HEK293 (cell line): ENCODE measurements at regions not wholly inside any gene's neighbourhood (a gene's known extent, or its start where the extent isn't known, plus 50 kb on each side); places are given as distances from the start of the nearest gene placed in this dataset.

Experiments used
- CTCF ChIA-PET: fragments of 350-600 bp; formaldehyde crosslinking; extraction: SDS; loops from one replicate; lab custom pipeline; 2021; ENCODE audit warnings: antibody characterized with exemption; lab: Yijun Ruan, JAX
- POLR2A ChIA-PET: fragments of 300-600 bp; formaldehyde crosslinking; extraction: SDS; loops from one replicate; lab custom pipeline; 2020; ENCODE audit warnings: antibody characterized with exemption, inconsistent platforms; lab: Yijun Ruan, JAX
- H3K27ac ChIP-seq: fragments of 200-500 bp; sonication (Bioruptor generic); 2 replicates; pipeline ENCODE4 v1.5.1; 2014; ENCODE audit warnings: low read depth, low read length, control low read depth, inconsistent platforms; ENCODE audit errors: extremely low read depth
- H3K36me3 ChIP-seq, 2 experiments: fragments of 200-500 bp in 1 of 2; sonication (Bioruptor generic) in 1 of 2; 1 replicate in 1 of 2; 2 replicates in 1 of 2; pipeline ENCODE4 v1.5.1; 2014 to 2017; ENCODE audit warnings: inconsistent platforms in 2 of 2, low read length in 2 of 2; ENCODE audit not compliant: control insufficient read depth in 2 of 2, insufficient read depth in 1 of 2
- H3K4me1 ChIP-seq: fragments of 200-500 bp; sonication (Bioruptor generic); 2 replicates; pipeline ENCODE4 v1.5.1; 2014; ENCODE audit warnings: mild to moderate bottlenecking, low read length, inconsistent platforms; ENCODE audit not compliant: control insufficient read depth, insufficient read depth
- H3K4me3 ChIP-seq: 2 replicates; pipeline ENCODE4 v1.5.1; 2011; ENCODE audit warnings: low read depth, mild to moderate bottlenecking, control low read depth, low read length, moderate library complexity
- H3K9me3 ChIP-seq: fragments of 200-500 bp; sonication (Bioruptor generic); 2 replicates; pipeline ENCODE4 v1.5.1; 2014; ENCODE audit warnings: low read depth, low read length, inconsistent platforms; ENCODE audit not compliant: control insufficient read depth, insufficient read depth
- GFI1B ChIP-seq: fragments of 450-650 bp; formaldehyde crosslinking; IDR thresholded peaks from 2 replicates; pipeline ENCODE4 v1.5.1; 2016; ENCODE audit warnings: missing biosample characterization, missing genetic modification characterization
- KLF7 ChIP-seq: fragments of 450-650 bp; formaldehyde crosslinking; IDR thresholded peaks from 2 replicates; pipeline ENCODE4 v1.5.1; 2016; ENCODE audit warnings: missing biosample characterization, missing genetic modification characterization, borderline replicate concordance
- SP3 ChIP-seq: fragments of 450-650 bp; formaldehyde crosslinking; IDR thresholded peaks from 2 replicates; pipeline ENCODE4 v1.5.1; 2016; ENCODE audit warnings: missing biosample characterization, missing genetic modification characterization
- TSHZ1 ChIP-seq: fragments of 450-650 bp; formaldehyde crosslinking; IDR thresholded peaks from 2 replicates; pipeline ENCODE4 v1.5.1; 2016; ENCODE audit warnings: missing biosample characterization, missing genetic modification characterization, borderline replicate concordance
- ZBTB6 ChIP-seq: fragments of 450-650 bp; formaldehyde crosslinking; IDR thresholded peaks from 2 replicates; pipeline ENCODE4 v1.5.1; 2017; ENCODE audit warnings: missing biosample characterization, missing genetic modification characterization
- ZBTB7A ChIP-seq: fragments of 450-650 bp; formaldehyde crosslinking; IDR thresholded peaks from 2 replicates; pipeline ENCODE4 v1.5.1; 2016; ENCODE audit warnings: low read depth, missing biosample characterization, missing genetic modification characterization
- ZNF133 ChIP-seq: fragments of 450-650 bp; formaldehyde crosslinking; IDR thresholded peaks from 2 replicates; pipeline ENCODE4 v1.5.1; 2016; ENCODE audit warnings: missing biosample characterization, missing genetic modification characterization
- ZNF175 ChIP-seq: fragments of 450-650 bp; formaldehyde crosslinking; IDR thresholded peaks from 2 replicates; pipeline ENCODE4 v1.5.1; 2016; ENCODE audit warnings: missing biosample characterization, missing genetic modification characterization
- ZNF184 ChIP-seq: fragments of 450-650 bp; IDR thresholded peaks from 2 replicates; pipeline ENCODE4 v1.5.1; 2018; ENCODE audit warnings: missing biosample characterization, mild to moderate bottlenecking, missing genetic modification characterization
- ZNF211 ChIP-seq: fragments of 450-650 bp; formaldehyde crosslinking; IDR thresholded peaks from 2 replicates; pipeline ENCODE4 v1.5.1; 2016; ENCODE audit warnings: low read depth, missing biosample characterization, missing genetic modification characterization
- ZNF341 ChIP-seq: fragments of 450-650 bp; formaldehyde crosslinking; IDR thresholded peaks from 2 replicates; pipeline ENCODE4; 2016; ENCODE audit warnings: low read depth, missing biosample characterization, missing genetic modification characterization
- ZNF37A ChIP-seq: fragments of 450-650 bp; IDR thresholded peaks from 2 replicates; pipeline ENCODE4 v1.5.1; 2018; ENCODE audit warnings: missing biosample characterization, missing genetic modification characterization
- ZNF449 ChIP-seq: fragments of 450-650 bp; formaldehyde crosslinking; IDR thresholded peaks from 2 replicates; pipeline ENCODE4 v1.5.1; 2017; ENCODE audit warnings: missing biosample characterization, mild to moderate bottlenecking, missing genetic modification characterization, moderate library complexity
- ZNF544 ChIP-seq: fragments of 450-650 bp; formaldehyde crosslinking; IDR thresholded peaks from 2 replicates; pipeline ENCODE4 v1.5.0; 2017; ENCODE audit warnings: missing biosample characterization, missing genetic modification characterization
- ZNF549 ChIP-seq: fragments of 450-650 bp; IDR thresholded peaks from 2 replicates; pipeline ENCODE4 v1.5.1; 2018; ENCODE audit warnings: missing biosample characterization, missing genetic modification characterization, mild to moderate bottlenecking, inconsistent platforms, moderate library complexity
- ZNF558 ChIP-seq: fragments of 450-650 bp; formaldehyde crosslinking; IDR thresholded peaks from 2 replicates; pipeline ENCODE4 v1.5.1; 2016; ENCODE audit warnings: missing biosample characterization, missing genetic modification characterization
- ZNF621 ChIP-seq: fragments of 450-650 bp; formaldehyde crosslinking; IDR thresholded peaks from 2 replicates; pipeline ENCODE4 v1.5.1; 2017; ENCODE audit warnings: missing biosample characterization, missing genetic modification characterization
- ZNF768 ChIP-seq: fragments of 450-650 bp; formaldehyde crosslinking; IDR thresholded peaks from 2 replicates; pipeline ENCODE4 v1.5.1; 2018; ENCODE audit warnings: missing biosample characterization, mild to moderate bottlenecking, missing genetic modification characterization
- ZNF791 ChIP-seq: fragments of 450-650 bp; formaldehyde crosslinking; IDR thresholded peaks from 2 replicates; pipeline ENCODE4 v1.5.1; 2016; ENCODE audit warnings: missing biosample characterization, missing genetic modification characterization
- ZXDB ChIP-seq: fragments of 450-650 bp; formaldehyde crosslinking; IDR thresholded peaks from 2 replicates; pipeline ENCODE4 v1.5.1; 2016; ENCODE audit warnings: missing biosample characterization, missing genetic modification characterization

GRCh38 chr1:84060781-84061180 is 61.8 kb upstream of the TTLL7 start:
- TF ChIP-seq GFI1B, result no peak
- no peak for TF ChIP-seq ZNF768 (tag by site-specific recombination)
- no peak for TF ChIP-seq ZNF175 (tag by site-specific recombination)
- TF ChIP-seq ZNF449 (tag by site-specific recombination), result no peak
- TF ChIP-seq ZXDB, result no peak
- TF ChIP-seq ZNF341 (tag by site-specific recombination), result no peak
- no peak overlapping the region for H3K27ac ChIP-seq
- ChIA-PET CTCF (interaction anchor here (1.1 kb wide), 1 partner anchor 19 kb away, joined by 5 read pairs; no protein-coding TSS in a partner anchor), POLR2A (interaction anchor here (0.7 kb wide), 1 partner anchor 18 kb away, joined by 4 read pairs; no protein-coding TSS in a partner anchor)
- H3K9me3 ChIP-seq, result no peaks in the 10 kb centered on the region
- H3K4me1 ChIP-seq, result no peaks in the 10 kb centered on the region
- no peaks in the 10 kb centered on the region for H3K36me3 ChIP-seq
- no peak overlapping the region for H3K4me3 ChIP-seq

GRCh38 chr1:84048820-84049219 is 49.9 kb upstream of the TTLL7 start:
- CTCF ChIA-PET, result interaction anchor here (0.6 to 0.7 kb wide), 2 partner anchors 9 to 70 kb away, joined by 3 to 6 read pairs; no protein-coding TSS in a partner anchor
- no peak overlapping the region for H3K4me3 ChIP-seq
- TF ChIP-seq ZNF621 (no peak), ZBTB6 (tag by site-specific recombination) (no peak), ZNF211 (tag by site-specific recombination) (no peak), ZNF549 (tag by site-specific recombination) (no peak), TSHZ1 (tag by site-specific recombination) (no peak), ZNF133 (no peak), ZBTB7A (tag by site-specific recombination) (no peak), ZNF37A (tag by site-specific recombination) (no peak), KLF7 (tag by site-specific recombination) (no peak), ZNF544 (tag by site-specific recombination) (no peak), SP3 (tag by site-specific recombination) (no peak), ZNF558 (tag by site-specific recombination) (no peak), ZNF791 (tag by site-specific recombination) (no peak), ZNF184 (tag by site-specific recombination) (no peak)
- TF ChIP-seq, all 188 proteins: peak for 0

More at GRCh38 chr1:84048820-84049219, 49.9 kb upstream of the TTLL7 start:
- Histone ChIP-seq H3K27ac (no peak overlapping the region), H3K36me3 (no peaks in the 10 kb centered on the region), H3K4me1 (no peaks in the 10 kb centered on the region), H3K9me3 (no peaks in the 10 kb centered on the region)
- POLR2A ChIA-PET, result no interaction called here
